Skeletal muscle tissue (tissue), 3 donors: ENCODE measurements at regions not wholly inside any gene's neighbourhood (a gene's known extent, or its start where the extent isn't known, plus 50 kb on each side); places are given as distances from the start of the nearest gene placed in this dataset.

Experiments
- H3K27ac ChIP-seq: one replicate; pipeline ENCODE4 v1.7.0; 2013; ENCODE audit warnings: mild to moderate bottlenecking, low read depth, low read length, inconsistent platforms
- H3K27me3 ChIP-seq, 3 donors: one replicate each; pipeline ENCODE4 v1.7.0; 2013; ENCODE audit warnings: low read length in 3 of 3; ENCODE audit not compliant: control insufficient read depth in 3 of 3, insufficient read depth in 3 of 3
- H3K36me3 ChIP-seq, 3 donors: one replicate each; pipeline ENCODE4 v1.7.0; 2013; ENCODE audit warnings: low read length in 3 of 3; ENCODE audit not compliant: control insufficient read depth in 3 of 3, insufficient read depth in 3 of 3
- H3K4me1 ChIP-seq, 3 donors: one replicate each; pipeline ENCODE4 v1.7.0; 2013; ENCODE audit warnings: low read length in 3 of 3, mild to moderate bottlenecking in 3 of 3; ENCODE audit not compliant: control insufficient read depth in 3 of 3, insufficient read depth in 3 of 3
- H3K4me3 ChIP-seq, 3 donors: one replicate each; pipeline ENCODE4 v1.7.0; 2013; ENCODE audit warnings: low read length in 3 of 3
- H3K9ac ChIP-seq, 3 donors: one replicate each; pipeline ENCODE4 v1.7.0; 2013; ENCODE audit warnings: low read length in 3 of 3, mild to moderate bottlenecking in 3 of 3, moderate library complexity in 2 of 3, low read depth in 1 of 3
- H3K9me3 ChIP-seq, 3 donors: one replicate each; pipeline ENCODE4 v1.7.0; 2013; ENCODE audit warnings: low read length in 3 of 3; ENCODE audit not compliant: control insufficient read depth in 3 of 3
- donor health status: Osteomylitis.

DNA sequence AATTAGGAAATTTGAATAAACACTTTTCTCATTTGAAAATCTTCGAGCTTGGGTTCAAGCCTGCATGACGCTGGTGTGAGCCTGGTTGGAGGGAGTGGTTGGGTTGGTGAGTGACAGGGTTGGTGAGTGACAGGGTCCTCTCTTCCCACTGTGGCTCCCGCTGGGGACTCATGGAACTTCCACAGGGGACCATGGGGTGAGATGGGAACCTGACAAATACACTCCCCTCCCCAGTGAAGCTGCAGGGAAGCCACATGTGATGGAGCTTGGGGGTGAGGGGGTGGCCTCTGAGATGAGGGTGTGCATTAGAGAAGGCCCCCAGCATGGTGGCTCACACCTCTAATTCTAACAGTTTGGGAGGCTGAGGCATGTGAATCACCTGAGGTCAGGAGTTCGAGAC, 66.8 kb downstream of the RTL6 start:
- no peaks in the 10 kb centered on the region for H3K9me3 ChIP-seq
- H3K36me3 ChIP-seq, result no peaks in the 10 kb centered on the region
- no peak overlapping the region for H3K27ac ChIP-seq
- no peaks in the 10 kb centered on the region for H3K4me1 ChIP-seq
- H3K9ac ChIP-seq, result no peak overlapping the region
- no peak overlapping the region for H3K4me3 ChIP-seq
- peaks cover 6 to 38% (median 32%) of the 10 kb centered on the region in 3 donors for H3K27me3 ChIP-seq

GRCh38 chr22:44430716-44431115, 67.3 kb downstream of the RTL6 start:
- H3K27me3 ChIP-seq, result peaks cover 7 to 38% (median 36%) of the 10 kb centered on the region in 3 donors
- H3K4me1 ChIP-seq, result no peaks in the 10 kb centered on the region
- H3K27ac ChIP-seq, result no peak overlapping the region
- H3K36me3 ChIP-seq, result no peaks in the 10 kb centered on the region
- no peak overlapping the region for H3K4me3 ChIP-seq
- no peaks in the 10 kb centered on the region for H3K9me3 ChIP-seq
- no peak overlapping the region for H3K9ac ChIP-seq

- H3K4me3 ChIP-seq, result no peak overlapping the region
- peaks cover 9 to 42% (median 38%) of the 10 kb centered on the region in 3 donors for H3K27me3 ChIP-seq
- no peaks in the 10 kb centered on the region for H3K9me3 ChIP-seq
- H3K4me1 ChIP-seq, result peaks cover 0 to 2% (median 0%) of the 10 kb centered on the region in 3 donors
- no peak overlapping the region for H3K9ac ChIP-seq
- H3K36me3 ChIP-seq, result no peaks in the 10 kb centered on the region
- H3K27ac ChIP-seq, result no peak overlapping the region
These were observed 68.0 kb downstream of the RTL6 start for GRCh38 chr22:44429941-44430587.

- Histone ChIP-seq H3K9ac (no peak overlapping the region), H3K27me3 (peaks cover 17 to 48% (median 34%) of the 10 kb centered on the region in 3 donors), H3K36me3 (no peaks in the 10 kb centered on the region), H3K27ac (no peak overlapping the region), H3K4me3 (no peak overlapping the region), H3K9me3 (no peaks in the 10 kb centered on the region), H3K4me1 (peaks cover 0 to 2% (median 0%) of the 10 kb centered on the region in 3 donors)
These were observed 68.8 kb downstream of the RTL6 start for GRCh38 chr22:44428941-44429830.

DNA sequence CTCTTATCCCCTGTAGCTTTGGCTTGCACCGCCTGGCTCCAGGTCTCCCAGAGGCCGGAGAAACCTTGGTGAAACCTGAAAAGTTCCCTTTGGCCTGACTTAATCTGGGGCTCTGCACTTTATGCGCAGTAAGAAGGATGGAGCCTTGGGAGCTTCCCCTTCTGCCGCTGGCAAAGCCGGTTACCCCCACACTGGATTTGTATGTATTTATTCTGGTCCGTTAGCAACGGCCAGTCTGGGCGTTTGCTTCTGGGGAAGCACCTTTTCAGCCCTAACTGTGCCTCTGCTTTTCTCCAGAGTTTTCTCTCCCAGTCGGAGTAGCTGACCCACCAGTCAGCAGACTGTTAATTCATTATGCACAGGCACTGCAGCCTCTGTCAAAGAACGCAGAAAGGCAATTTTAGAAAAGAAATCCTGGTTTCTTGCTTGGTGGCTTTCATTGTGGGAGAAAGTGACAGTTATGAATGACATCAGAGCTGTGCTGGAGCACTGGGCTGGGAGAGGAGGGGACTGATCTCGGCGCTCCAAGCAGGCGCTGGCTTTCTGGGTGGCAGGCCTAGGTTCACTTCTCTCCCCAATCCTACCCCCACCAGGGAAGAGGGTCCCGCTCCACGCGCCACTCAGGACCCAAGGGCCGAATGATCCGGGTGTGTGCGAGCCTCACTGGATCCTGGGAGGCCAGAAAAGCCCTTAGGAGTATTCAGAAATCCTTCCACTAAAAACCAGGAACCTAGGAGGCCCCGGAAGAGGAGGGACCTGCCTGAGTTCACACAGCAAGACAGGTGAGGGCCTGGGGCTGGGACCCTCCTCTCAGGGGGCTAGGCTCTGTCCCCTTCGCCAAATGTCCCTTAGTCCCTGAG, 70.2 kb downstream of the RTL6 start:
- Histone ChIP-seq H3K9ac (no peak overlapping the region), H3K9me3 (no peaks in the 10 kb centered on the region), H3K4me3 (no peak overlapping the region), H3K27me3 (peaks cover 22 to 59% (median 30%) of the 10 kb centered on the region in 3 donors), H3K36me3 (no peaks in the 10 kb centered on the region), H3K4me1 (peaks cover 0 to 2% (median 0%) of the 10 kb centered on the region in 3 donors), H3K27ac (no peak overlapping the region)

GRCh38 chr22:44426981-44427380, 71.1 kb downstream of the RTL6 start:
- no peak overlapping the region for H3K9ac ChIP-seq
- peaks cover 0 to 2% (median 0%) of the 10 kb centered on the region in 3 donors for H3K4me1 ChIP-seq
- H3K27me3 ChIP-seq, result peaks cover 22 to 67% (median 33%) of the 10 kb centered on the region in 3 donors
- no peaks in the 10 kb centered on the region for H3K9me3 ChIP-seq
- no peaks in the 10 kb centered on the region for H3K36me3 ChIP-seq
- H3K27ac ChIP-seq, result no peak overlapping the region
- no peak overlapping the region for H3K4me3 ChIP-seq

- Histone ChIP-seq H3K36me3 (no peaks in the 10 kb centered on the region), H3K9ac (no peak overlapping the region), H3K27me3 (peaks cover 22 to 66% (median 28%) of the 10 kb centered on the region in 3 donors), H3K4me1 (peaks cover 0 to 2% (median 0%) of the 10 kb centered on the region in 3 donors), H3K27ac (no peak overlapping the region), H3K4me3 (no peak overlapping the region), H3K9me3 (no peaks in the 10 kb centered on the region)
These were observed 72.4 kb downstream of the RTL6 start for GRCh38 chr22:44425694-44426045.

- Histone ChIP-seq H3K9me3 (peaks cover 0 to 3% (median 0%) of the 10 kb centered on the region in 3 donors), H3K9ac (no peak overlapping the region)
These were observed 73.0 kb downstream of the RTL6 start for GRCh38 chr22:44424867-44425693.

DNA sequence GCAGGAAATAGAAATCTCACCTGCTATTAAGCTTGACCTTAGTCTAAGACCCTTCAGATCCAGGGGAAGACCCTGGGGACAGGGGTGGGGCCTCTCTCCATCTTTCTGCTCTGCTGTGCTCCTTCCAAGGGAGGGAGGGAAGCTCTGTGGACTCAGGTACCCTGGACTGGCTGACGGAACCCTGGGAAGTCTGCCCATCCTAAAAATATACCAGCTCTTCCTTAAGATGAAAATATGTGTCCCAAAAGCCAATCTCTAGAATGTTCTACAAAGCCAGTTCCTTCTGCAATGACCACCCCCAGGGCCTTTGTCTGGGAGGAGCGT, 73.7 kb downstream of the RTL6 start:
- no peak overlapping the region for H3K4me3 ChIP-seq
- no peaks in the 10 kb centered on the region for H3K36me3 ChIP-seq
- peaks cover 0 to 2% (median 0%) of the 10 kb centered on the region in 3 donors for H3K4me1 ChIP-seq
- H3K27ac ChIP-seq, result no peak overlapping the region
- peaks cover 19 to 61% (median 22%) of the 10 kb centered on the region in 3 donors for H3K27me3 ChIP-seq
- H3K9ac ChIP-seq, result no peak overlapping the region
- H3K9me3 ChIP-seq, result peaks cover 0 to 10% (median 0%) of the 10 kb centered on the region in 3 donors

More at GRCh38 chr22:44424867-44425693, 73.0 kb downstream of the RTL6 start:
- Histone ChIP-seq H3K4me1 (peaks cover 0 to 2% (median 0%) of the 10 kb centered on the region in 3 donors), H3K4me3 (no peak overlapping the region), H3K27ac (no peak overlapping the region), H3K36me3 (no peaks in the 10 kb centered on the region), H3K27me3 (peaks cover 22 to 64% (median 26%) of the 10 kb centered on the region in 3 donors)
